Activated CD4-positive, alpha-beta memory T cell treated with anti-CD3 and anti-CD28 coated beads for 36 hours (primary cell): ENCODE measurements at regions not wholly inside any gene's neighbourhood (a gene's known extent, or its start where the extent isn't known, plus 50 kb on each side); places are given as distances from the start of the nearest gene placed in this dataset.

Source experiments
- CTCF ChIA-PET: fragments of 350-600 bp; sonication (Branson Sonifier 250); formaldehyde crosslinking; loops from one replicate; lab custom pipeline; 2021; ENCODE audit warnings: antibody characterized with exemption, inconsistent platforms; lab: Charles Lee
- POLR2A ChIA-PET: fragments of 350-600 bp; sonication (Branson Sonifier 250); formaldehyde crosslinking; loops from one replicate; lab custom pipeline; 2021; ENCODE audit warnings: antibody characterized with exemption; lab: Charles Lee
- DNase-seq: peaks from one replicate; pipeline ENCODE4 v3.0.0-alpha.2; 2020
- H3K27ac Mint-ChIP-seq: one replicate; pipeline ENCODE4 v1.8.0; 2021; ENCODE audit warnings: mixed read lengths
- H3K27me3 Mint-ChIP-seq: one replicate; pipeline ENCODE4 v1.8.0; 2021; ENCODE audit warnings: mixed read lengths
- H3K36me3 Mint-ChIP-seq: one replicate; pipeline ENCODE4 v1.8.0; 2021; ENCODE audit warnings: mixed read lengths
- H3K4me1 Mint-ChIP-seq: one replicate; pipeline ENCODE4 v1.8.0; 2021; ENCODE audit warnings: low read depth, mixed read lengths
- H3K4me3 Mint-ChIP-seq: one replicate; pipeline ENCODE4 v1.8.0; 2021; ENCODE audit warnings: mild to moderate bottlenecking, mixed read lengths
- H3K9me3 Mint-ChIP-seq: one replicate; pipeline ENCODE4 v1.8.0; 2021; ENCODE audit warnings: mixed read lengths
- intact Hi-C: fragments of 100-400 bp; cut with micrococcal nuclease; formaldehyde crosslinking; loops from one replicate; pipeline ENCODE4 v1.15.1; 2023

- DNase-seq = no peak
- Mint-ChIP-seq H3K4me1 (no peaks in the 10 kb centered on the region), H3K27ac (no peak overlapping the region), H3K4me3 (no peak overlapping the region), H3K27me3 (peaks cover under 1% of the 10 kb centered on the region), H3K9me3 (no peaks in the 10 kb centered on the region), H3K36me3 (no peaks in the 10 kb centered on the region)
- intact Hi-C loops = no loop called here
- ChIA-PET POLR2A (no interaction called here), CTCF (no interaction called here)
Measured at GRCh38 chr11:122313581-122313980, 197.6 kb upstream of the BLID start.

- CTCF ChIA-PET = no interaction called here
- Mint-ChIP-seq H3K36me3 (no peaks in the 10 kb centered on the region), H3K9me3 (no peaks in the 10 kb centered on the region), H3K4me1 (no peaks in the 10 kb centered on the region), H3K27ac (no peak overlapping the region), H3K27me3 (peaks cover 2% of the 10 kb centered on the region), H3K4me3 (no peak overlapping the region)
- intact Hi-C loops = no loop called here
- POLR2A ChIA-PET = no interaction called here
- no peak for DNase-seq
Measured at GRCh38 chr11:122311216-122311755, 195.3 kb upstream of the BLID start.

GRCh38 chr11:122310766-122311165 is 194.8 kb upstream of the BLID start:
- H3K36me3 Mint-ChIP-seq = no peaks in the 10 kb centered on the region
- no peaks in the 10 kb centered on the region for H3K9me3 Mint-ChIP-seq
- H3K27ac Mint-ChIP-seq = no peak overlapping the region
- no peak overlapping the region for H3K4me3 Mint-ChIP-seq
- H3K27me3 Mint-ChIP-seq = peaks cover 2% of the 10 kb centered on the region
- CTCF ChIA-PET = no interaction called here
- H3K4me1 Mint-ChIP-seq = no peaks in the 10 kb centered on the region
- intact Hi-C loops = no loop called here
- POLR2A ChIA-PET = no interaction called here
- no peak for DNase-seq

GRCh38 chr11:122309262-122309925 is 193.4 kb upstream of the BLID start:
- H3K27me3 Mint-ChIP-seq = peaks cover 2% of the 10 kb centered on the region
- DNase-seq = no peak
- H3K27ac Mint-ChIP-seq = no peak overlapping the region
- ChIA-PET CTCF (no interaction called here), POLR2A (no interaction called here)
- no peak overlapping the region for H3K4me3 Mint-ChIP-seq
- no peaks in the 10 kb centered on the region for H3K4me1 Mint-ChIP-seq
- no peaks in the 10 kb centered on the region for H3K9me3 Mint-ChIP-seq
- no peaks in the 10 kb centered on the region for H3K36me3 Mint-ChIP-seq
- intact Hi-C loops = no loop called here

GRCh38 chr11:122308226-122308625 is 192.2 kb upstream of the BLID start:
- Mint-ChIP-seq H3K4me3 (no peak overlapping the region), H3K27me3 (peaks cover 2% of the 10 kb centered on the region), H3K36me3 (no peaks in the 10 kb centered on the region), H3K27ac (no peak overlapping the region), H3K4me1 (no peaks in the 10 kb centered on the region), H3K9me3 (no peaks in the 10 kb centered on the region)
- intact Hi-C loops = no loop called here
- CTCF ChIA-PET = interaction anchor here (0.8 kb wide), 1 partner anchor 339 kb away, joined by 3 read pairs; no protein-coding TSS in a partner anchor
- POLR2A ChIA-PET = no interaction called here
- no peak for DNase-seq

GRCh38 chr11:122307476-122308035 is 191.5 kb upstream of the BLID start:
- no peak for DNase-seq
- Mint-ChIP-seq H3K27ac (no peak overlapping the region), H3K4me3 (no peak overlapping the region), H3K27me3 (peaks cover 2% of the 10 kb centered on the region), H3K4me1 (no peaks in the 10 kb centered on the region), H3K36me3 (no peaks in the 10 kb centered on the region), H3K9me3 (no peaks in the 10 kb centered on the region)
- intact Hi-C loops = no loop called here
- CTCF ChIA-PET = interaction anchor here (0.8 kb wide), 1 partner anchor 339 kb away, joined by 3 read pairs; no protein-coding TSS in a partner anchor
- POLR2A ChIA-PET = no interaction called here

GRCh38 chr11:122306831-122307391 is 190.9 kb upstream of the BLID start:
- no peaks in the 10 kb centered on the region for H3K4me1 Mint-ChIP-seq
- H3K36me3 Mint-ChIP-seq = no peaks in the 10 kb centered on the region
- intact Hi-C loops = no loop called here
- H3K9me3 Mint-ChIP-seq = no peaks in the 10 kb centered on the region
- CTCF ChIA-PET = interaction anchor here (0.7 kb wide), 1 partner anchor 19 kb away, joined by 3 read pairs; no protein-coding TSS in a partner anchor
- POLR2A ChIA-PET = no interaction called here
- no peak for DNase-seq
- H3K27me3 Mint-ChIP-seq = peaks cover 2% of the 10 kb centered on the region
- no peak overlapping the region for H3K4me3 Mint-ChIP-seq
- H3K27ac Mint-ChIP-seq = no peak overlapping the region

- ChIA-PET CTCF (no interaction called here), POLR2A (no interaction called here)
Measured at GRCh38 chr11:122305426-122306320, 189.7 kb upstream of the BLID start.

GRCh38 chr11:122304973-122305372 is 189.0 kb upstream of the BLID start:
- peaks cover 2% of the 10 kb centered on the region for H3K27me3 Mint-ChIP-seq
- H3K4me1 Mint-ChIP-seq = no peaks in the 10 kb centered on the region
- ChIA-PET POLR2A (no interaction called here), CTCF (no interaction called here)
- DNase-seq = no peak
- H3K36me3 Mint-ChIP-seq = no peaks in the 10 kb centered on the region
- H3K27ac Mint-ChIP-seq = no peak overlapping the region
- no peak overlapping the region for H3K4me3 Mint-ChIP-seq
- intact Hi-C loops = no loop called here
- peaks cover 1% of the 10 kb centered on the region for H3K9me3 Mint-ChIP-seq

More at GRCh38 chr11:122305426-122306320, 189.7 kb upstream of the BLID start:
- no peaks in the 10 kb centered on the region for H3K36me3 Mint-ChIP-seq
- no peaks in the 10 kb centered on the region for H3K4me1 Mint-ChIP-seq
- H3K4me3 Mint-ChIP-seq = no peak overlapping the region
- intact Hi-C loops = no loop called here
- H3K9me3 Mint-ChIP-seq = no peaks in the 10 kb centered on the region
- no peak for DNase-seq
- peaks cover 2% of the 10 kb centered on the region for H3K27me3 Mint-ChIP-seq
- H3K27ac Mint-ChIP-seq = no peak overlapping the region

GRCh38 chr11:122304306-122304705 is 188.3 kb upstream of the BLID start:
- intact Hi-C loops = no loop called here
- Mint-ChIP-seq H3K4me3 (no peak overlapping the region), H3K9me3 (peaks cover 6% of the 10 kb centered on the region), H3K4me1 (no peaks in the 10 kb centered on the region), H3K27me3 (peaks cover 2% of the 10 kb centered on the region), H3K27ac (no peak overlapping the region), H3K36me3 (no peaks in the 10 kb centered on the region)
- CTCF ChIA-PET = no interaction called here
- POLR2A ChIA-PET = no interaction called here
- DNase-seq = no peak

GRCh38 chr11:122294041-122294440 is 178.0 kb upstream of the BLID start:
- POLR2A ChIA-PET = no interaction called here
- no peak for DNase-seq
- no peaks in the 10 kb centered on the region for H3K36me3 Mint-ChIP-seq

More at GRCh38 chr11:122294041-122294440, 178.0 kb upstream of the BLID start:
- Mint-ChIP-seq H3K27ac (no peak overlapping the region), H3K27me3 (no peaks in the 10 kb centered on the region), H3K9me3 (peaks cover 9% of the 10 kb centered on the region), H3K4me3 (no peak overlapping the region), H3K4me1 (no peaks in the 10 kb centered on the region)
- CTCF ChIA-PET = no interaction called here
- intact Hi-C loops = no loop called here
